ENCODE measurements at regions not wholly inside any gene's neighbourhood (a gene's known extent, or its start where the extent isn't known, plus 50 kb on each side); places are given as distances from the start of the nearest gene placed in this dataset.

DNA sequence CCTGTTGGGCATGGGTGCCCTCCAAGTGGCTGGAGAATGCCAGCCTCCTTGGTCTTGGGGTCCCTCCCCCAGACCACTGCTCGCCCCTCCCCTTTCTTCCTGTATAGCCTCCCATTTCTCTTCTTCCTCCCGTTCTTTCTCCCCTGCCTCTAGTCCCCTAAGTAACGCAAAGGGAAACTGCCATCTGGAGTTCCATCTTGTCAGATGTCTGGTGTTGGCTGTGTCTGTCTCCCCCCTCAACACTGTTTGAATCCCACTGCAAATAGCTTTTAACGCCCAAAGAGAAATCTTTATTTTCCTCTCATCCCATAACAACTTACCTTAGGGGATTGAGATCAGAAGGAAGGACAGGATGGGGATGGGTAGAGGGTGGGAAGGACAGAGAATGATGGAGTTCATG lies 55.3 kb upstream of the CSF3R start:
- H3K79me2 ChIP-seq (ENCODE audit: low read length), result no peaks in the 10 kb centered on the region
- no peak overlapping the region for H3K4me3 ChIP-seq (ENCODE audit: low read length)
- no peaks in the 10 kb centered on the region for H3K36me3 ChIP-seq (replicated peaks; ENCODE audit: low read depth, low read length)
- no peak overlapping the region for H3K4me2 ChIP-seq (ENCODE audit: low read length)
- H3K27ac ChIP-seq (ENCODE audit: low read length), result no peak overlapping the region
- TF ChIP-seq, protein P1, sequence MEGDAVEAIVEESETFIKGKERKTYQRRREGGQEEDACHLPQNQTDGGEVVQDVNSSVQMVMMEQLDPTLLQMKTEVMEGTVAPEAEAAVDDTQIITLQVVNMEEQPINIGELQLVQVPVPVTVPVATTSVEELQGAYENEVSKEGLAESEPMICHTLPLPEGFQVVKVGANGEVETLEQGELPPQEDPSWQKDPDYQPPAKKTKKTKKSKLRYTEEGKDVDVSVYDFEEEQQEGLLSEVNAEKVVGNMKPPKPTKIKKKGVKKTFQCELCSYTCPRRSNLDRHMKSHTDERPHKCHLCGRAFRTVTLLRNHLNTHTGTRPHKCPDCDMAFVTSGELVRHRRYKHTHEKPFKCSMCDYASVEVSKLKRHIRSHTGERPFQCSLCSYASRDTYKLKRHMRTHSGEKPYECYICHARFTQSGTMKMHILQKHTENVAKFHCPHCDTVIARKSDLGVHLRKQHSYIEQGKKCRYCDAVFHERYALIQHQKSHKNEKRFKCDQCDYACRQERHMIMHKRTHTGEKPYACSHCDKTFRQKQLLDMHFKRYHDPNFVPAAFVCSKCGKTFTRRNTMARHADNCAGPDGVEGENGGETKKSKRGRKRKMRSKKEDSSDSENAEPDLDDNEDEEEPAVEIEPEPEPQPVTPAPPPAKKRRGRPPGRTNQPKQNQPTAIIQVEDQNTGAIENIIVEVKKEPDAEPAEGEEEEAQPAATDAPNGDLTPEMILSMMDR (IDR thresholded peaks at IDR 0.05; ENCODE audit: low read depth, low read length), result no peak
- no peak for TF ChIP-seq EZH2phosphoT487 (IDR thresholded peaks at IDR 0.05; ENCODE audit: low read depth)
- H3K9ac ChIP-seq (ENCODE audit: low read length), result no peak overlapping the region
- H3K4me1 ChIP-seq (ENCODE audit: low read length), result no peaks in the 10 kb centered on the region
- no peak overlapping the region for H2AFZ ChIP-seq (ENCODE audit: low read depth, low read length)
- no peaks in the 10 kb centered on the region for H3K27me3 ChIP-seq (ENCODE audit: low read depth, low read length)
- no peaks in the 10 kb centered on the region for H4K20me1 ChIP-seq (ENCODE audit: insufficient read depth, low read length)
- H3K9me3 ChIP-seq (ENCODE audit: insufficient read depth, low read length), result no peaks in the 10 kb centered on the region

DNA sequence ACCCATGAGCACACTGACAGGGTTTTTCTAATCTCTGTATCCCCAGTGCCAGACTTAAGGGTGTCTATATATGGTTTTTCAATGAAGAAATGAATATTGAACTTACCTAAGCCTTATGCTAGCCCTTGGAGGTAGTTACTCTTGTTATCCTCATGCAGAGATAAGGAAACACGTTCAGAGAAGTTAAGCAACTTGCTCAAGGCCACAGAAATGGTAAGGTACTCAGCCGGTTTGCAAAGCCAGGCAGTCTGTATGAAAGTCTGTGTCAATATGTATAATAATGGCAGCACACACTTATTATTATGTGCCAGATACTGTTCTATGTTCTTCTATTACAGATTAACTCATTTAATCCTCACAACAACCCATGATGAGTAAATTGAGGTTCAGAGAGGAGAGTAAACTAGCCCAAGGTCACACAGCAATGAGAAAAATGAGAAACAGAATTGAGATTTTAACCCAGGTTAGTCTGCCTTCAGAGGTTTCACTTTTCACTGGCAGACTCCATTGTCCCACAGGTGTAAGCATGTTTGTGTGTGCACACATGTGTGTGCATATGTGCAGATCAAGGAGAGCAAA lies 54.6 kb upstream of the CSF3R start:
- TF ChIP-seq, protein P1 (IDR thresholded peaks at IDR 0.05; ENCODE audit: low read depth, low read length), result no peak
- no peak for TF ChIP-seq EZH2phosphoT487 (IDR thresholded peaks at IDR 0.05; ENCODE audit: low read depth)
- Histone ChIP-seq H3K27ac (ENCODE audit: low read length) (no peak overlapping the region), H4K20me1 (ENCODE audit: insufficient read depth, low read length) (no peaks in the 10 kb centered on the region), H3K4me3 (ENCODE audit: low read length) (no peak overlapping the region), H2AFZ (ENCODE audit: low read depth, low read length) (no peak overlapping the region), H3K27me3 (ENCODE audit: low read depth, low read length) (no peaks in the 10 kb centered on the region; the same call in 1 of the 2 replicates), H3K4me1 (ENCODE audit: low read length) (no peaks in the 10 kb centered on the region), H3K36me3 (replicated peaks; ENCODE audit: low read depth, low read length) (no peaks in the 10 kb centered on the region), H3K4me2 (ENCODE audit: low read length) (no peak overlapping the region), H3K9me3 (ENCODE audit: insufficient read depth, low read length) (no peaks in the 10 kb centered on the region), H3K9ac (ENCODE audit: low read length) (no peak overlapping the region), H3K79me2 (ENCODE audit: low read length) (no peaks in the 10 kb centered on the region)

DNA sequence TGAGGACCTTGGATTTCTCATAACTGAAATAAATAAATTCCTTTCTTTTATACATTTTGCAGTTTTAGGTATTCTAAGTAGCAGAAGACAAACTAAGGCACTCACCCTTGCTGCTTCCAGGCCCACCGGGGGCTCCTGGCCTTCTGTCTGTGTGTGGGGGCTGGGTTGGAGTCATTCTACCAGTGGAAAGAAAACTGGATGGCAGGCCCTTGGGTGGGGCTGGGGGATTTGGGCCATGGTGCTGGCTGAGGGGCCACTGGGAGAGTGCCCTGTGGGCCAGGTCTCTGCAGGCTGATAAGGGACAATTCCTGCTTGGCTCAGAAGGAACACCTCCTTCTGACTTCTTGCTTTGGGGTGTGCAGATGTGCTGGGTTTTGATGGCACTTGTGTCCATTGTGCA lies 54.0 kb upstream of the CSF3R start:
- Histone ChIP-seq H3K27me3 (ENCODE audit: low read depth, low read length) (no peaks in the 10 kb centered on the region; the same call in 1 of the 2 replicates), H3K4me3 (ENCODE audit: low read length) (no peak overlapping the region), H2AFZ (ENCODE audit: low read depth, low read length) (no peak overlapping the region), H3K79me2 (ENCODE audit: low read length) (no peaks in the 10 kb centered on the region), H3K9ac (ENCODE audit: low read length) (no peak overlapping the region), H3K9me3 (ENCODE audit: insufficient read depth, low read length) (no peaks in the 10 kb centered on the region), H3K27ac (ENCODE audit: low read length) (no peak overlapping the region), H3K4me1 (ENCODE audit: low read length) (no peaks in the 10 kb centered on the region), H3K4me2 (ENCODE audit: low read length) (no peak overlapping the region), H3K36me3 (replicated peaks; ENCODE audit: low read depth, low read length) (no peaks in the 10 kb centered on the region), H4K20me1 (ENCODE audit: insufficient read depth, low read length) (no peaks in the 10 kb centered on the region)
- TF ChIP-seq, protein P1 (IDR thresholded peaks at IDR 0.05; ENCODE audit: low read depth, low read length), result no peak
- TF ChIP-seq EZH2phosphoT487 (IDR thresholded peaks at IDR 0.05; ENCODE audit: low read depth), result no peak

DNA sequence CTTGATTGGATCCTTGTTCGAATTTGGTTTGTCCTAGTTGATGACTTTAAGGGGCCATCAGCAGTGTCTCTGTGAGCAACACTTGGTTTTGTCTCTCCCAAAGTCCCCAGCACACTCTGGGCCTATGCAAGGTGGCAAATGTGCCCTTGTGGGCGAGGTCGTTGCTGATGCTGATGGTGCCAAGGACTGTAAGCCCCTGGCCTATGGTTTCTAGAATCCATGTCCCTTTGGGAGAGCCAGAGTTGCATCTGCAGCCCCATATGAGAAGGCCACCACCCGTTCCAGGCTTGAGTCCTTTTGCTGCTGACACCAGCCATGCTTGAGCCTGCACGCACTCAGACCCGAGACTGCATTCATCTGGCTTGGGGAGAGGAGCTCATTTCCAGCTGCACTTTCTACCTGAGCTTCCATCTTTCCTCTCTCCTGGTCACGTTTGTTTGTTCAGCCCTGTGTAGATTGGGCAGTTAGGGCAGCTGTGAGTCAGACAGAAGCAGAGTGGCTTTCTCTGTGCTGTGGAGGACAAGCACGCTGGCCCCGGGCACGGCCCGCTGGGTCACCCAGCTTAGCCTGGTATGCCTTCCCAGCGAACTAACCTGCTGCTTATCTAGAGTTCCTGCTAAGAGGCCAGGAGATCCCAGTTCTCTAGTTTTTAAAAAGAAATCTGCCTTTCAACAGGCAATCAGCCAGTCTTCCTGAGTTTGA lies 52.1 kb upstream of the CSF3R start:
- Histone ChIP-seq H3K27ac (ENCODE audit: low read length) (no peak overlapping the region), H3K9me3 (ENCODE audit: insufficient read depth, low read length) (no peaks in the 10 kb centered on the region), H3K4me2 (ENCODE audit: low read length) (no peak overlapping the region), H3K4me1 (ENCODE audit: low read length) (no peaks in the 10 kb centered on the region), H4K20me1 (ENCODE audit: insufficient read depth, low read length) (no peaks in the 10 kb centered on the region), H3K79me2 (ENCODE audit: low read length) (no peaks in the 10 kb centered on the region), H3K4me3 (ENCODE audit: low read length) (no peak overlapping the region), H3K36me3 (replicated peaks; ENCODE audit: low read depth, low read length) (no peaks in the 10 kb centered on the region), H3K9ac (ENCODE audit: low read length) (no peak overlapping the region), H3K27me3 (ENCODE audit: low read depth, low read length) (no peaks in the 10 kb centered on the region; the same call in 1 of the 2 replicates), H2AFZ (ENCODE audit: low read depth, low read length) (no peak overlapping the region)
- TF ChIP-seq, protein P1 (IDR thresholded peaks at IDR 0.05; ENCODE audit: low read depth, low read length), result no peak
- no peak for TF ChIP-seq EZH2phosphoT487 (IDR thresholded peaks at IDR 0.05; ENCODE audit: low read depth)
